ENCODE measurements at regions not wholly inside any gene's neighbourhood (a gene's known extent, or its start where the extent isn't known, plus 50 kb on each side); places are given as distances from the start of the nearest gene placed in this dataset.

DNA sequence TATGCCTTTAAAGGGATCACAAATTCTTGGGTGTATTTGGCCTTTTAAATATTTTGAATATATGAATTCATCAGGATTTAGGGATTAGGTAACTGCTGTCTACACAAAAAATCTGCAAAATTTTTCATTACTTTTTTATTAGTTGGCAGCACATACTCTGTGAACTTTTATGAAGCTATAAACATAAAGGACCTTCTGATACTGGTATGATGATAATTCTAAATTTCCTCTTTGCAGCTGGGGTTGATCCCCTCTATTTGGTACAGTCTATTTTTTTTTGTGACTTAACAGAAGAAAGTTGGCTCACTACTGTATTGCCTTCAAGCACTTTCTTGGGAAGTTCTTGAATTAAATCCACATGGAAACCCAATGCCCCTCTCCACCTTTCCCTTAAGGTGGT is 416.1 kb downstream of the LMO4 start:
- no peak for ATAC-seq
- H3K36me3 Mint-ChIP-seq (ENCODE audit: low read depth), result no peaks in the 10 kb centered on the region
- no peaks in the 10 kb centered on the region for H3K9me3 Mint-ChIP-seq (ENCODE audit: low read depth)
- H3K27ac Mint-ChIP-seq, result no peak overlapping the region
- intact Hi-C loops (cut with DNase I, micrococcal nuclease), result no loop called here
- H3K4me1 Mint-ChIP-seq, result no peaks in the 10 kb centered on the region
- H3K27me3 Mint-ChIP-seq, result peaks cover 1% of the 10 kb centered on the region
- H3K4me3 Mint-ChIP-seq, result no peak overlapping the region
- CTCF ChIA-PET, result interaction anchor here (0.5 to 0.6 kb wide), 2 partner anchors 156 to 440 kb away, joined by 3 read pairs; no protein-coding TSS in a partner anchor
- POLR2A ChIA-PET, result no interaction called here
- DNase-seq, result no peak

GRCh38 chr1:87753366-87753765 is 424.7 kb downstream of the LMO4 start:
- CTCF ChIA-PET, result no interaction called here
- POLR2A ChIA-PET, result no interaction called here

GRCh38 chr1:87754139-87754538 is 425.5 kb downstream of the LMO4 start:
- POLR2A ChIA-PET, result no interaction called here
- H3K4me1 Mint-ChIP-seq, result no peaks in the 10 kb centered on the region
- no peak overlapping the region for H3K27ac Mint-ChIP-seq
- DNase-seq (no peak), ATAC-seq (no peak)
- H3K4me3 Mint-ChIP-seq, result no peak overlapping the region
- H3K9me3 Mint-ChIP-seq (ENCODE audit: low read depth), result no peaks in the 10 kb centered on the region
- H3K27me3 Mint-ChIP-seq, result peaks cover 2% of the 10 kb centered on the region
- no peaks in the 10 kb centered on the region for H3K36me3 Mint-ChIP-seq (ENCODE audit: low read depth)
- CTCF ChIA-PET, result no interaction called here
- intact Hi-C loops (cut with DNase I, micrococcal nuclease), result no loop called here

More at GRCh38 chr1:87753366-87753765, 424.7 kb downstream of the LMO4 start:
- no peak for ATAC-seq
- Mint-ChIP-seq H3K9me3 (ENCODE audit: low read depth) (no peaks in the 10 kb centered on the region), H3K27me3 (peaks cover 2% of the 10 kb centered on the region), H3K36me3 (ENCODE audit: low read depth) (no peaks in the 10 kb centered on the region), H3K4me3 (no peak overlapping the region), H3K27ac (no peak overlapping the region), H3K4me1 (no peaks in the 10 kb centered on the region)
- no peak for DNase-seq
- intact Hi-C loops (cut with DNase I, micrococcal nuclease), result no loop called here

DNA sequence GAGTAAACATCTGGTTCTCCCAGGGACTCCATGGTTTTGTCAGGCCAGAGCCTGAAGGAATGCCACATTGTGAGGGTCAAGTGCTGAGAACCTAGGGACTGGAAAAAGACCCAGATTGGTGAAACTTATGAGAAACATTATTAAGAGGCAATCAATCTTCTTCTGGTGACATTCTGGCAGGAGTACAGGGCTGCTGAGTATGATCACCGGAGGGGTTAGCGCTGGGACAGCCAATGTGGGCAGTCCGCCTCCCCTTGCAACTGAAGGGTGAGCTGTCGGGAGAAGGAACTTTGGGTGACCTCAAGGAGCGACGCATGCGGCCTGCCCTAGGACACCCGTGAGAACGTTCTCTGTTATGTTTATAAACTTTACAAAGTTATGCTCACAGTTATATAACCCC is 429.0 kb downstream of the LMO4 start:
- no peaks in the 10 kb centered on the region for H3K36me3 Mint-ChIP-seq (ENCODE audit: low read depth)
- H3K27me3 Mint-ChIP-seq, result no peaks in the 10 kb centered on the region
- intact Hi-C loops (cut with DNase I, micrococcal nuclease), result no loop called here
- no peaks in the 10 kb centered on the region for H3K9me3 Mint-ChIP-seq (ENCODE audit: low read depth)
- ChIA-PET CTCF (no interaction called here), POLR2A (no interaction called here)
- no peak overlapping the region for H3K4me3 Mint-ChIP-seq
- ATAC-seq, result no peak
- no peak overlapping the region for H3K27ac Mint-ChIP-seq
- no peak for DNase-seq
- no peaks in the 10 kb centered on the region for H3K4me1 Mint-ChIP-seq

GRCh38 chr1:87759421-87760087 is 430.9 kb downstream of the LMO4 start:
- Mint-ChIP-seq H3K9me3 (ENCODE audit: low read depth) (no peaks in the 10 kb centered on the region), H3K4me1 (peaks cover 5% of the 10 kb centered on the region), H3K4me3 (no peak overlapping the region), H3K27ac (no peak overlapping the region), H3K36me3 (ENCODE audit: low read depth) (no peaks in the 10 kb centered on the region), H3K27me3 (no peaks in the 10 kb centered on the region)
- intact Hi-C loops (cut with DNase I, micrococcal nuclease), result no loop called here
- CTCF ChIA-PET, result no interaction called here
- POLR2A ChIA-PET, result no interaction called here
- DNase-seq (no peak), ATAC-seq (no peak)

DNA sequence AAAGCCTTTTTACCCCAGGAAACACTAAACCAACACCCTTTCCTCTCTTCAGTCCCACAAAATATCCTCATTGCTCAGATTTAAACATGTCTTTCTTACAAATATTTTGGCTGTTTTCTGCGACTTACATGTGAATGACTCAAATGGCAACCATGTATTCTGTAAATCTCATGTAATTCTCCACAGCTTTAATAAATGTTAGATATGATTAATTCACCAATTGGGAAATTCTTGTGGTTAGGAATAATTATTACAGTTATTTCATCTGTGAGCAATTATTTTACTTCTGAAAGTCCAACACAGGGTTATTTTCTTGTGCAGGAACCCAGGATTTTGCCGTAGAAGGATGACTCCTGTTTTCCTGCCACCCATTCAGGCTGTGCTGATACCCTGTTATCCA is 431.5 kb downstream of the LMO4 start:
- no peaks in the 10 kb centered on the region for H3K36me3 Mint-ChIP-seq (ENCODE audit: low read depth)
- H3K4me3 Mint-ChIP-seq, result no peak overlapping the region
- ATAC-seq (no peak), DNase-seq (no peak)
- POLR2A ChIA-PET, result no interaction called here
- intact Hi-C loops (cut with DNase I, micrococcal nuclease), result no loop called here
- CTCF ChIA-PET, result no interaction called here
- H3K4me1 Mint-ChIP-seq, result peaks cover 5% of the 10 kb centered on the region
- no peaks in the 10 kb centered on the region for H3K9me3 Mint-ChIP-seq (ENCODE audit: low read depth)
- H3K27ac Mint-ChIP-seq, result no peak overlapping the region
- H3K27me3 Mint-ChIP-seq, result no peaks in the 10 kb centered on the region

- no peak overlapping the region for H3K4me3 Mint-ChIP-seq
- ATAC-seq, result no peak
- intact Hi-C loops (cut with DNase I, micrococcal nuclease), result no loop called here
- no peaks in the 10 kb centered on the region for H3K36me3 Mint-ChIP-seq (ENCODE audit: low read depth)
- no peak overlapping the region for H3K27ac Mint-ChIP-seq
- peaks cover 5% of the 10 kb centered on the region for H3K4me1 Mint-ChIP-seq
- CTCF ChIA-PET, result no interaction called here
- H3K9me3 Mint-ChIP-seq (ENCODE audit: low read depth), result no peaks in the 10 kb centered on the region
- H3K27me3 Mint-ChIP-seq, result no peaks in the 10 kb centered on the region
- no peak for DNase-seq
- POLR2A ChIA-PET, result no interaction called here
Measured at GRCh38 chr1:87760654-87761053, 432.0 kb downstream of the LMO4 start.

DNA sequence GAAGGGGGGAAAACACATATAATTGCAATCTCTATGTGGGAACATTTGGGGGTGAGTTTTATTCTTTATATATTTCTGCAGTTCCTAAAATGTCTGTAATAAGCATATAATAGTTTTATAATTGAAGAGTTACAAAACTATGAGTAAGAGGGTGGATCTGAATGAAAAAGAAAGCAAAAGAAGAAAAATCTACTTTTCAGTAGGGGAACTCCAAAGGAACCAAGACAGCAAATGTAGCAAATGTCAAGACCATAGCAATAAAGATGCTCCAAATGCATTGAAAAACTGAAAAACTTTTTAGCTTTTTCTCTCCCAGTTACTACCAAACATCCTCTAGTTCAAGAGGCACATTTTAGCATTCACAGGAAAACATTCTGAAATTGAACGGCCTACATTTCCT is 434.8 kb downstream of the LMO4 start:
- no peak for ATAC-seq
- no peaks in the 10 kb centered on the region for H3K27me3 Mint-ChIP-seq
- no peak for DNase-seq
- intact Hi-C loops (cut with DNase I, micrococcal nuclease), result no loop called here
- H3K9me3 Mint-ChIP-seq (ENCODE audit: low read depth), result no peaks in the 10 kb centered on the region
- no peak overlapping the region for H3K4me3 Mint-ChIP-seq
- ChIA-PET CTCF (no interaction called here), POLR2A (no interaction called here)
- H3K27ac Mint-ChIP-seq, result no peak overlapping the region
- peaks cover 5% of the 10 kb centered on the region for H3K4me1 Mint-ChIP-seq
- H3K36me3 Mint-ChIP-seq (ENCODE audit: low read depth), result no peaks in the 10 kb centered on the region

GRCh38 chr1:87765057-87765680 is 436.5 kb downstream of the LMO4 start:
- Mint-ChIP-seq H3K27me3 (no peaks in the 10 kb centered on the region), H3K27ac (no peak overlapping the region), H3K4me3 (no peak overlapping the region), H3K9me3 (ENCODE audit: low read depth) (no peaks in the 10 kb centered on the region), H3K36me3 (ENCODE audit: low read depth) (no peaks in the 10 kb centered on the region), H3K4me1 (peaks cover 5% of the 10 kb centered on the region)
- intact Hi-C loops (cut with DNase I, micrococcal nuclease), result no loop called here
- ChIA-PET POLR2A (no interaction called here), CTCF (no interaction called here)
- ATAC-seq (no peak), DNase-seq (no peak)

DNA sequence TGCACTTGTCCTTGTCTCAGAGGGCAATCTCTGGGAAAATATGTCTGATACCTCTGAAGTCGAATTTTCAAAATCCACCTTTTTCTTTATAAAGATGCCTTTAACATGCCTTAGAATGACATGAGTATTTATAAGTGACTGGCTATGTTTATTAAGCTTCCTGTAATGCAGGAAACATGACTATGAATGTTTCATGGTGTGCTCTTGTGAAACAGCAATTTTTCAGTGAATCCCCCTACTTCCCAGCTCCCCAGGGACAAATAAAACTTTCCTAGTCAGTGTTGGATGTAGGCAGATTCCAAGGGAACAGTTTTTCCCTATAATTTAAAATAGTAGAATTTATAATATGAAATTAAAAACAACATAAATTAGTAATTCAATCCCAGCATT is 437.0 kb downstream of the LMO4 start:
- no peak for ATAC-seq
- Mint-ChIP-seq H3K27me3 (no peaks in the 10 kb centered on the region), H3K4me3 (no peak overlapping the region), H3K36me3 (ENCODE audit: low read depth) (no peaks in the 10 kb centered on the region), H3K9me3 (ENCODE audit: low read depth) (no peaks in the 10 kb centered on the region), H3K27ac (no peak overlapping the region), H3K4me1 (peaks cover 5% of the 10 kb centered on the region)
- DNase-seq, result no peak
- intact Hi-C loops (cut with DNase I, micrococcal nuclease), result no loop called here
- ChIA-PET POLR2A (no interaction called here), CTCF (no interaction called here)

DNA sequence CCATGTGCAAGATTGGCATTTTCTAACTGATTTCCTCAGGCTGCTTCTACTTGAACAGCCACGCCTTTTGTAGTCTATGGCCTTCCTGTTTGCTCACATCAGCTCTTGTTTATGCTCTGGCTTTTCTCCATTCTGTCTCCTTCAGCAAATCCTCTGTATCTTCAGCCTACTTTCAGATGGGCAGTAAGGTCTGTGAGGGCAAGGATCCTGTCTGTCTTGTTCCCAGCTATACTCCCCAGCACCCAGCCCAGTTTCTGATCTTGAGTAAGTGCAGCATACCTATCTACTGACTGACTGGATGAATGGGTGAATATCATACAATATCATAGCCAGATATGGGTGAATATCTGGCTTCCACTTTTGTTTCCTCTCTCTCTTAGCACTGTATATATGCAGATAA is 438.1 kb downstream of the LMO4 start:
- ChIA-PET CTCF (interaction anchor here (0.7 kb wide), 1 partner anchor 28 kb away, joined by 3 read pairs; no protein-coding TSS in a partner anchor), POLR2A (no interaction called here)
- intact Hi-C loops (cut with DNase I, micrococcal nuclease), result no loop called here
- no peak for DNase-seq
- no peaks in the 10 kb centered on the region for H3K36me3 Mint-ChIP-seq (ENCODE audit: low read depth)
- ATAC-seq, result no peak
- H3K27ac Mint-ChIP-seq, result no peak overlapping the region
- H3K4me1 Mint-ChIP-seq, result peaks cover 5% of the 10 kb centered on the region
- no peaks in the 10 kb centered on the region for H3K9me3 Mint-ChIP-seq (ENCODE audit: low read depth)
- H3K27me3 Mint-ChIP-seq, result no peaks in the 10 kb centered on the region
- H3K4me3 Mint-ChIP-seq, result no peak overlapping the region

DNA sequence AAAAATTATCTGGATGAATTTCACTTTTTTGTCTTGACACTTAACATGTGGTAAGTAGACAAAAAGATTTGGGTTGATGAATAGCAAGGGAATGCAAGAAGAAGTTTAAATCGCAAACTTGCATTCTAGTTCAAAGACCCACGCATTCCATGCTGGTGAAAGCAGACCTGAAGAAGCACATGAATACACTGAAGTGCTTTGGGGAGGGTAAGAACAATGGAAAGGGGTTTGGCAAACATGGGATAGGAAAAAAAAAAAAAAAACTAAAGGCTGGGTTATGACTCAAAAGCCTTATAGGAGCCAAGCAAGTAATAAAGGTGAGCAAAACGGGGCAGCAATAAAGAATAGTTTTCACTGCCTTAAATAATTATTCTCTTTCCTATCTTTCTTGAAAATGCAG is 450.2 kb downstream of the LMO4 start:
- DNase-seq (no peak), ATAC-seq (no peak)
- Mint-ChIP-seq H3K9me3 (ENCODE audit: low read depth) (no peaks in the 10 kb centered on the region), H3K4me3 (no peak overlapping the region), H3K27me3 (peaks cover 2% of the 10 kb centered on the region), H3K4me1 (no peaks in the 10 kb centered on the region), H3K27ac (no peak overlapping the region), H3K36me3 (ENCODE audit: low read depth) (no peaks in the 10 kb centered on the region)
- intact Hi-C loops (cut with DNase I, micrococcal nuclease), result no loop called here
- ChIA-PET POLR2A (no interaction called here), CTCF (no interaction called here)

- intact Hi-C loops (cut with DNase I, micrococcal nuclease), result no loop called here
- POLR2A ChIA-PET, result no interaction called here
- H3K27ac Mint-ChIP-seq, result no peak overlapping the region
Measured at GRCh38 chr1:87781554-87781953, 452.9 kb downstream of the LMO4 start.

More at GRCh38 chr1:87781554-87781953, 452.9 kb downstream of the LMO4 start:
- CTCF ChIA-PET, result no interaction called here
- Mint-ChIP-seq H3K36me3 (ENCODE audit: low read depth) (no peaks in the 10 kb centered on the region), H3K4me3 (no peak overlapping the region), H3K27me3 (peaks cover 4% of the 10 kb centered on the region), H3K9me3 (ENCODE audit: low read depth) (no peaks in the 10 kb centered on the region), H3K4me1 (no peaks in the 10 kb centered on the region)
- no peak for DNase-seq
- no peak for ATAC-seq

All from activated CD4-positive, alpha-beta T cell treated with anti-CD3 and anti-CD28 coated beads for 36 hours (primary cell).